Left lung (tissue), 4 donors: ENCODE measurements at regions not wholly inside any gene's neighbourhood (a gene's known extent, or its start where the extent isn't known, plus 50 kb on each side); places are given as distances from the start of the nearest gene placed in this dataset.

Experiments
- ATAC-seq: fragments of 200-7000 bp; cut with Tn5 transposase; one replicate; pipeline ENCODE4 v1.9.1; 2020; ENCODE audit warnings: moderate library complexity
- DNase-seq, 4 donors: peaks; one replicate each; pipeline ENCODE4 v3.0.0-alpha.2; 2013 to 2020
- H3K27ac ChIP-seq, 2 donors: fragments of 200-600 bp; sonication (generic) in 1 of 2; one replicate each; pipeline versions ENCODE4 v1.5.0 to v1.8.0; 2020 to 2021
- H3K27me3 ChIP-seq, 2 donors: fragments of 200-600 bp; sonication (generic) in 1 of 2; one replicate each; pipeline versions ENCODE4 v1.5.0 to v1.8.0; 2020 to 2021
- H3K36me3 ChIP-seq, 2 donors: fragments of 200-600 bp; sonication (generic) in 1 of 2; one replicate each; pipeline versions ENCODE4 v1.5.0 to v1.8.0; 2020 to 2021
- H3K4me1 ChIP-seq, 2 donors: fragments of 200-600 bp; one replicate each; pipeline ENCODE4 v1.8.0; 2021
- H3K4me3 ChIP-seq, 2 donors: fragments of 200-600 bp; sonication (generic) in 1 of 2; one replicate each; pipeline versions ENCODE4 v1.5.0 to v1.8.0; 2020 to 2021; ENCODE audit warnings: mild to moderate bottlenecking in 1 of 2
- H3K9me3 ChIP-seq, 2 donors: fragments of 200-600 bp; sonication (generic) in 1 of 2; one replicate each; pipeline versions ENCODE4 v1.5.0 to v1.8.0; 2020 to 2021
- CTCF ChIP-seq, 2 donors: fragments of 200-600 bp; sonication (generic) in 1 of 2; IDR thresholded peaks; one replicate each; pipeline versions ENCODE4 v1.5.0 to v1.8.0; 2021; ENCODE audit warnings: antibody characterized with exemption in 2 of 2
- intact Hi-C, 2 donors: fragments of 100-400 bp; cut with DNase I; formaldehyde crosslinking; loops; one replicate each; pipeline versions ENCODE4 v1.11.2 to v1.14.2; 2022
- donor health status: DM: no; HTN: yes; CAD: no.
- donor health status: DM: no; HTN: no; CAD: no.

GRCh38 chr21:21624674-21625073 is 626.5 kb downstream of the NCAM2 start:
- intact Hi-C loops = no loop called here
- Histone ChIP-seq H3K4me3 (no peak overlapping the region), H3K36me3 (no peaks in the 10 kb centered on the region), H3K27ac (no peak overlapping the region), H3K4me1 (no peaks in the 10 kb centered on the region), H3K27me3 (no peaks in the 10 kb centered on the region), H3K9me3 (no peaks in the 10 kb centered on the region)
- TF ChIP-seq CTCF (IDR thresholded peaks at IDR 0.05) = no peak
- ATAC-seq (no peak), DNase-seq (no peak)

GRCh38 chr21:21631961-21632360 is 633.8 kb downstream of the NCAM2 start:
- H3K27me3 ChIP-seq = no peaks in the 10 kb centered on the region
- no peaks in the 10 kb centered on the region for H3K4me1 ChIP-seq
- intact Hi-C loops = no loop called here
- no peak for ATAC-seq
- DNase-seq = peak in 1 of 4 donors; percentile 12
- no peak for TF ChIP-seq CTCF (IDR thresholded peaks at IDR 0.05)
- H3K36me3 ChIP-seq = no peaks in the 10 kb centered on the region
- H3K27ac ChIP-seq = no peak overlapping the region
- H3K9me3 ChIP-seq = no peaks in the 10 kb centered on the region
- H3K4me3 ChIP-seq = no peak overlapping the region

- H3K27ac ChIP-seq = no peak overlapping the region
Observed at GRCh38 chr21:21632926-21633325, 634.7 kb downstream of the NCAM2 start.

GRCh38 chr21:21661741-21662140 is 663.5 kb downstream of the NCAM2 start:
- TF ChIP-seq CTCF (IDR thresholded peaks at IDR 0.05) = no peak
- Histone ChIP-seq H3K4me3 (no peak overlapping the region), H3K27me3 (no peaks in the 10 kb centered on the region), H3K4me1 (no peaks in the 10 kb centered on the region), H3K36me3 (no peaks in the 10 kb centered on the region), H3K9me3 (peaks cover 0 to 2% of the 10 kb centered on the region in 2 donors), H3K27ac (no peak overlapping the region)
- ATAC-seq (no peak), DNase-seq (no peak)
- intact Hi-C loops = no loop called here

More at GRCh38 chr21:21632926-21633325, 634.7 kb downstream of the NCAM2 start:
- TF ChIP-seq CTCF (IDR thresholded peaks at IDR 0.05) = no peak
- H3K4me3 ChIP-seq = no peak overlapping the region
- H3K9me3 ChIP-seq = no peaks in the 10 kb centered on the region
- no peaks in the 10 kb centered on the region for H3K36me3 ChIP-seq
- no peaks in the 10 kb centered on the region for H3K27me3 ChIP-seq
- intact Hi-C loops = no loop called here
- no peaks in the 10 kb centered on the region for H3K4me1 ChIP-seq
- DNase-seq = no peak
- no peak for ATAC-seq

- Histone ChIP-seq H3K9me3 (peaks cover 0 to 2% of the 10 kb centered on the region in 2 donors), H3K4me3 (no peak overlapping the region)
- intact Hi-C loops = no loop called here
Observed at GRCh38 chr21:21662776-21663175, 664.6 kb downstream of the NCAM2 start.

More at GRCh38 chr21:21662776-21663175, 664.6 kb downstream of the NCAM2 start:
- no peaks in the 10 kb centered on the region for H3K4me1 ChIP-seq
- no peak overlapping the region for H3K27ac ChIP-seq
- ATAC-seq = no peak
- H3K27me3 ChIP-seq = no peaks in the 10 kb centered on the region
- TF ChIP-seq CTCF (IDR thresholded peaks at IDR 0.05) = no peak
- H3K36me3 ChIP-seq = no peaks in the 10 kb centered on the region
- no peak for DNase-seq
